GM23338 (cell line): ENCODE measurements at regions not wholly inside any gene's neighbourhood (a gene's known extent, or its start where the extent isn't known, plus 50 kb on each side); places are given as distances from the start of the nearest gene placed in this dataset.

Experiments
- ATAC-seq: fragments of 200-7000 bp; cut with Tn5 transposase; 3 replicates; pipeline ENCODE4 v1.9.1; 2020
- DNase-seq: peaks from one replicate; pipeline ENCODE4 v3.0.0-alpha.2; 2015; ENCODE audit warnings: low spot score
- H2AFZ ChIP-seq: fragments of 200-600 bp; sonication (generic); 2 replicates; pipeline ENCODE4 v1.8.0; 2016; ENCODE audit warnings: antibody characterized with exemption, mild to moderate bottlenecking, moderate library complexity
- H3F3A ChIP-seq: fragments of 200-600 bp; sonication (generic); replicated peaks from 2 replicates; pipeline ENCODE4 v1.8.0; 2017; ENCODE audit warnings: antibody characterized with exemption, mixed run types, low read depth
- H3K27ac ChIP-seq: fragments of 200-600 bp; sonication (generic); 2 replicates; pipeline ENCODE4 v1.6.1; 2016; ENCODE audit warnings: low read depth
- H3K27me3 ChIP-seq: fragments of 200-600 bp; sonication (generic); 2 replicates; pipeline ENCODE4 v1.8.0; 2016; ENCODE audit warnings: mild to moderate bottlenecking, mixed run types, moderate library complexity; ENCODE audit not compliant: insufficient read depth
- H3K36me3 ChIP-seq: fragments of 200-600 bp; sonication (generic); 2 replicates; pipeline ENCODE4 v1.8.0; 2016; ENCODE audit warnings: mild to moderate bottlenecking; ENCODE audit not compliant: insufficient read depth
- H3K4me1 ChIP-seq: fragments of 200-600 bp; sonication (generic); 2 replicates; pipeline ENCODE4 v1.8.0; 2016; ENCODE audit warnings: mild to moderate bottlenecking, moderate library complexity; ENCODE audit not compliant: insufficient read depth
- H3K4me2 ChIP-seq: fragments of 200-600 bp; sonication (generic); 2 replicates; pipeline ENCODE4 v1.7.1; 2017; ENCODE audit warnings: mixed run types
- H3K4me3 ChIP-seq: fragments of 200-600 bp; sonication (generic); 2 replicates; pipeline ENCODE4 v1.6.1; 2016; ENCODE audit warnings: mixed run types
- H3K79me2 ChIP-seq: fragments of 200-600 bp; sonication (generic); replicated peaks from 2 replicates; pipeline ENCODE4 v1.8.0; 2017; ENCODE audit warnings: mild to moderate bottlenecking; ENCODE audit not compliant: insufficient read depth
- H3K9me2 ChIP-seq: fragments of 200-600 bp; sonication (generic); 2 replicates; pipeline ENCODE4 v1.8.0; 2017; ENCODE audit not compliant: insufficient read depth
- H4K20me1 ChIP-seq: fragments of 200-600 bp; sonication (generic); replicated peaks from 2 replicates; pipeline ENCODE4 v1.8.0; 2017; ENCODE audit warnings: mild to moderate bottlenecking; ENCODE audit not compliant: insufficient read depth
- H3K27ac Mint-ChIP-seq: 2 replicates; pipeline ENCODE4 v1.8.0; 2020; ENCODE audit warnings: inconsistent platforms, mild to moderate bottlenecking, moderate library complexity, mixed read lengths
- H3K27me3 Mint-ChIP-seq: 3 replicates; pipeline ENCODE4 v1.8.0; 2022; ENCODE audit warnings: low read depth, mild to moderate bottlenecking, moderate library complexity, mixed read lengths, inconsistent platforms; ENCODE audit not compliant: insufficient read depth, poor library complexity
- H3K36me3 Mint-ChIP-seq: 3 replicates; pipeline ENCODE4 v1.8.0; 2021; ENCODE audit warnings: low read depth, mild to moderate bottlenecking, inconsistent platforms, moderate library complexity, mixed read lengths
- H3K4me1 Mint-ChIP-seq: 3 replicates; pipeline ENCODE4 v1.8.0; 2020; ENCODE audit warnings: mild to moderate bottlenecking, inconsistent platforms, mixed read lengths
- H3K4me3 Mint-ChIP-seq: 3 replicates; pipeline ENCODE4 v1.8.0; 2021; ENCODE audit warnings: moderate library complexity, mild to moderate bottlenecking, inconsistent platforms, mixed read lengths
- H3K9me3 Mint-ChIP-seq: 3 replicates; pipeline ENCODE4 v1.8.0; 2020; ENCODE audit warnings: moderate library complexity, mild to moderate bottlenecking, inconsistent platforms, mixed read lengths
- EZH2 ChIP-seq: fragments of 200-600 bp; sonication (generic); IDR thresholded peaks from one replicate; pipeline ENCODE4 v1.8.0; 2017; ENCODE audit warnings: antibody characterized with exemption, mild to moderate bottlenecking, low read depth; ENCODE audit not compliant: unreplicated experiment
- JUNB ChIP-seq: IDR thresholded peaks from one replicate; pipeline ENCODE4 v1.6.1; 2016; ENCODE audit warnings: antibody characterized with exemption; ENCODE audit not compliant: unreplicated experiment
- POLR2AphosphoS5 ChIP-seq: IDR thresholded peaks from 2 replicates; pipeline ENCODE4 v1.6.1; 2016; ENCODE audit warnings: antibody characterized with exemption, low read depth
- TF ChIP-seq, protein P1 (sequence below), 2 experiments: fragments of 200-600 bp in 1 of 2; sonication (generic) in 1 of 2; conservative IDR thresholded peaks; 2 replicates each; pipeline versions ENCODE4 v1.5.1 to v1.6.1; 2016 to 2017; ENCODE audit warnings: antibody characterized with exemption in 2 of 2, low read depth in 2 of 2, mild to moderate bottlenecking in 2 of 2, moderate library complexity in 1 of 2
- TF ChIP-seq, protein P2 (sequence below): fragments of 250-450 bp; sonication (Bioruptor Pico); IDR thresholded peaks from 2 replicates; pipeline ENCODE4 v1.5.0; 2020; ENCODE audit warnings: mild to moderate bottlenecking, moderate library complexity

DNA sequence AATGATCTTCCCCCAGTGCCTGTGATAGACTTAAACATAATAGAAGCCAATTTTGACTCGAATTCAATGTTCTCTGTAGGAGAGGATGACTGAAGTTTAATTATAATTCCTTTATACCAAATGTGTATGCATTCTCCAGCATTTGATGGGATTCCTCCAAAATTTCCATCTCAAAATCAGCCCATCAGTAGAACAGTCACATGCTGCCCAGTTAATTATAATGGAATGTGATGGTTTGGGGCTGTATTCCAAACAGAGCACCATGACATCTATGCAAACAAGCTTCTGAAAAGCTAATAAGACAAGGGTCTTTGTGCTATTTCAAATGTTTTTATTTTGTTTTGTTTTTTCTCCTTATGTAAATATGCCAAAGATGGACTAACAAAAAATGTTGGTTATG is 127.7 kb upstream of the SPATA16 start:
- no peaks in the 10 kb centered on the region for H3K27me3 Mint-ChIP-seq
- H3K4me3 Mint-ChIP-seq: no peak overlapping the region
- H3K27ac Mint-ChIP-seq: no peak overlapping the region
- no peaks in the 10 kb centered on the region for H3K9me3 Mint-ChIP-seq
- H3K4me2 ChIP-seq: 0 out of 2 replicates have a peak overlapping the region, but pooled peaks have one; percentile 18
- DNase-seq (no peak), ATAC-seq (no peak)
- H3K79me2 ChIP-seq: no peaks in the 10 kb centered on the region
- no peaks in the 10 kb centered on the region for H3F3A ChIP-seq
- no peaks in the 10 kb centered on the region for H3K36me3 Mint-ChIP-seq
- no peaks in the 10 kb centered on the region for H3K27me3 ChIP-seq
- 0 out of 2 replicates have a peak, but pooled peaks cover 4% of the 10 kb centered on the region for H3K9me2 ChIP-seq
- H3K27ac ChIP-seq: no peak overlapping the region
- H2AFZ ChIP-seq: no peak overlapping the region; the same call in 1 of the 2 replicates
- peaks cover 23% of the 10 kb centered on the region for H3K4me1 Mint-ChIP-seq
- no peak overlapping the region for H3K4me3 ChIP-seq
- H3K36me3 ChIP-seq: no peaks in the 10 kb centered on the region
- peaks cover 20% of the 10 kb centered on the region for H3K4me1 ChIP-seq
- TF ChIP-seq, protein P1, sequence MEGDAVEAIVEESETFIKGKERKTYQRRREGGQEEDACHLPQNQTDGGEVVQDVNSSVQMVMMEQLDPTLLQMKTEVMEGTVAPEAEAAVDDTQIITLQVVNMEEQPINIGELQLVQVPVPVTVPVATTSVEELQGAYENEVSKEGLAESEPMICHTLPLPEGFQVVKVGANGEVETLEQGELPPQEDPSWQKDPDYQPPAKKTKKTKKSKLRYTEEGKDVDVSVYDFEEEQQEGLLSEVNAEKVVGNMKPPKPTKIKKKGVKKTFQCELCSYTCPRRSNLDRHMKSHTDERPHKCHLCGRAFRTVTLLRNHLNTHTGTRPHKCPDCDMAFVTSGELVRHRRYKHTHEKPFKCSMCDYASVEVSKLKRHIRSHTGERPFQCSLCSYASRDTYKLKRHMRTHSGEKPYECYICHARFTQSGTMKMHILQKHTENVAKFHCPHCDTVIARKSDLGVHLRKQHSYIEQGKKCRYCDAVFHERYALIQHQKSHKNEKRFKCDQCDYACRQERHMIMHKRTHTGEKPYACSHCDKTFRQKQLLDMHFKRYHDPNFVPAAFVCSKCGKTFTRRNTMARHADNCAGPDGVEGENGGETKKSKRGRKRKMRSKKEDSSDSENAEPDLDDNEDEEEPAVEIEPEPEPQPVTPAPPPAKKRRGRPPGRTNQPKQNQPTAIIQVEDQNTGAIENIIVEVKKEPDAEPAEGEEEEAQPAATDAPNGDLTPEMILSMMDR (conservative IDR thresholded peaks at IDR 0.05; ENCODE audit: low read depth in 2 of 2): no peak
- TF ChIP-seq, protein P2, sequence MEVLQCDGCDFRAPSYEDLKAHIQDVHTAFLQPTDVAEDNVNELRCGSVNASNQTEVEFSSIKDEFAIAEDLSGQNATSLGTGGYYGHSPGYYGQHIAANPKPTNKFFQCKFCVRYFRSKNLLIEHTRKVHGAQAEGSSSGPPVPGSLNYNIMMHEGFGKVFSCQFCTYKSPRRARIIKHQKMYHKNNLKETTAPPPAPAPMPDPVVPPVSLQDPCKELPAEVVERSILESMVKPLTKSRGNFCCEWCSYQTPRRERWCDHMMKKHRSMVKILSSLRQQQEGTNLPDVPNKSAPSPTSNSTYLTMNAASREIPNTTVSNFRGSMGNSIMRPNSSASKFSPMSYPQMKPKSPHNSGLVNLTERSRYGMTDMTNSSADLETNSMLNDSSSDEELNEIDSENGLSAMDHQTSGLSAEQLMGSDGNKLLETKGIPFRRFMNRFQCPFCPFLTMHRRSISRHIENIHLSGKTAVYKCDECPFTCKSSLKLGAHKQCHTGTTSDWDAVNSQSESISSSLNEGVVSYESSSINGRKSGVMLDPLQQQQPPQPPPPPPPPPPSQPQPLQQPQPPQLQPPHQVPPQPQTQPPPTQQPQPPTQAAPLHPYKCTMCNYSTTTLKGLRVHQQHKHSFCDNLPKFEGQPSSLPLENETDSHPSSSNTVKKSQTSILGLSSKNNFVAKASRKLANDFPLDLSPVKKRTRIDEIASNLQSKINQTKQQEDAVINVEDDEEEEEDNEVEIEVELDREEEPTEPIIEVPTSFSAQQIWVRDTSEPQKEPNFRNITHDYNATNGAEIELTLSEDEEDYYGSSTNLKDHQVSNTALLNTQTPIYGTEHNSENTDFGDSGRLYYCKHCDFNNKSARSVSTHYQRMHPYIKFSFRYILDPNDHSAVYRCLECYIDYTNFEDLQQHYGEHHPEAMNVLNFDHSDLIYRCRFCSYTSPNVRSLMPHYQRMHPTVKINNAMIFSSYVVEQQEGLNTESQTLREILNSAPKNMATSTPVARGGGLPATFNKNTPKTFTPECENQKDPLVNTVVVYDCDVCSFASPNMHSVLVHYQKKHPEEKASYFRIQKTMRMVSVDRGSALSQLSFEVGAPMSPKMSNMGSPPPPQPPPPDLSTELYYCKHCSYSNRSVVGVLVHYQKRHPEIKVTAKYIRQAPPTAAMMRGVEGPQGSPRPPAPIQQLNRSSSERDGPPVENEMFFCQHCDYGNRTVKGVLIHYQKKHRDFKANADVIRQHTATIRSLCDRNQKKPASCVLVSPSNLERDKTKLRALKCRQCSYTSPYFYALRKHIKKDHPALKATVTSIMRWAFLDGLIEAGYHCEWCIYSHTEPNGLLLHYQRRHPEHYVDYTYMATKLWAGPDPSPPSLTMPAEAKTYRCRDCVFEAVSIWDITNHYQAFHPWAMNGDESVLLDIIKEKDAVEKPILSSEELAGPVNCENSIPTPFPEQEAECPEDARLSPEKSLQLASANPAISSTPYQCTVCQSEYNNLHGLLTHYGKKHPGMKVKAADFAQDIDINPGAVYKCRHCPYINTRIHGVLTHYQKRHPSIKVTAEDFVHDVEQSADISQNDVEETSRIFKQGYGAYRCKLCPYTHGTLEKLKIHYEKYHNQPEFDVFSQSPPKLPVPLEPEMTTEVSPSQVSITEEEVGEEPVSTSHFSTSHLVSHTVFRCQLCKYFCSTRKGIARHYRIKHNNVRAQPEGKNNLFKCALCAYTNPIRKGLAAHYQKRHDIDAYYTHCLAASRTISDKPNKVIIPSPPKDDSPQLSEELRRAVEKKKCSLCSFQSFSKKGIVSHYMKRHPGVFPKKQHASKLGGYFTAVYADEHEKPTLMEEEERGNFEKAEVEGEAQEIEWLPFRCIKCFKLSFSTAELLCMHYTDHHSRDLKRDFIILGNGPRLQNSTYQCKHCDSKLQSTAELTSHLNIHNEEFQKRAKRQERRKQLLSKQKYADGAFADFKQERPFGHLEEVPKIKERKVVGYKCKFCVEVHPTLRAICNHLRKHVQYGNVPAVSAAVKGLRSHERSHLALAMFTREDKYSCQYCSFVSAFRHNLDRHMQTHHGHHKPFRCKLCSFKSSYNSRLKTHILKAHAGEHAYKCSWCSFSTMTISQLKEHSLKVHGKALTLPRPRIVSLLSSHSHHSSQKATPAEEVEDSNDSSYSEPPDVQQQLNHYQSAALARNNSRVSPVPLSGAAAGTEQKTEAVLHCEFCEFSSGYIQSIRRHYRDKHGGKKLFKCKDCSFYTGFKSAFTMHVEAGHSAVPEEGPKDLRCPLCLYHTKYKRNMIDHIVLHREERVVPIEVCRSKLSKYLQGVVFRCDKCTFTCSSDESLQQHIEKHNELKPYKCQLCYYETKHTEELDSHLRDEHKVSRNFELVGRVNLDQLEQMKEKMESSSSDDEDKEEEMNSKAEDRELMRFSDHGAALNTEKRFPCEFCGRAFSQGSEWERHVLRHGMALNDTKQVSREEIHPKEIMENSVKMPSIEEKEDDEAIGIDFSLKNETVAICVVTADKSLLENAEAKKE (CRISPR knock-in tag): no peak
- TF ChIP-seq JUNB (no peak), EZH2 (no peak), POLR2AphosphoS5 (no peak)
- H4K20me1 ChIP-seq: no peaks in the 10 kb centered on the region
